GM12865 (cell line): ENCODE measurements at regions not wholly inside any gene's neighbourhood (a gene's known extent, or its start where the extent isn't known, plus 50 kb on each side); places are given as distances from the start of the nearest gene placed in this dataset.

Experiments used
- DNase-seq: peaks from one replicate; pipeline ENCODE4 v3.0.0; 2010; ENCODE audit warnings: low read depth
- H3K4me3 ChIP-seq: 2 replicates; pipeline ENCODE4 v1.5.1; 2011; ENCODE audit warnings: mild to moderate bottlenecking, low read depth, low read length, control low read depth
- CTCF ChIP-seq: IDR thresholded peaks from 2 replicates; pipeline ENCODE4 v1.5.1; 2011; ENCODE audit warnings: low read length, control low read depth, low read depth, inconsistent platforms; ENCODE audit not compliant: insufficient read depth; ENCODE audit errors: missing control alignments

GRCh38 chr9:135018306-135018915, 69.1 kb upstream of the OLFM1 start:
- no peak for TF ChIP-seq CTCF
- no peak overlapping the region for H3K4me3 ChIP-seq
- DNase-seq = no peak

GRCh38 chr9:135019224-135019623, 68.2 kb upstream of the OLFM1 start:
- TF ChIP-seq CTCF = no peak
- no peak overlapping the region for H3K4me3 ChIP-seq
- DNase-seq = no peak

- H3K4me3 ChIP-seq = no peak overlapping the region
- DNase-seq = no peak
- TF ChIP-seq CTCF = no peak
Observed at GRCh38 chr9:135020481-135021392, 66.7 kb upstream of the OLFM1 start.

- DNase-seq = no peak
- TF ChIP-seq CTCF = no peak
- H3K4me3 ChIP-seq = no peak overlapping the region
Observed at GRCh38 chr9:135021393-135021789, 66.1 kb upstream of the OLFM1 start.

- DNase-seq = no peak
- no peak for TF ChIP-seq CTCF
- H3K4me3 ChIP-seq = no peak overlapping the region
Observed at GRCh38 chr9:135022191-135022870, 65.1 kb upstream of the OLFM1 start.

- H3K4me3 ChIP-seq = no peak overlapping the region
- TF ChIP-seq CTCF = no peak
- no peak for DNase-seq
Observed at GRCh38 chr9:135023088-135023785, 64.2 kb upstream of the OLFM1 start.
